ENCODE measurements at regions not wholly inside any gene's neighbourhood (a gene's known extent, or its start where the extent isn't known, plus 50 kb on each side); places are given as distances from the start of the nearest gene placed in this dataset.
A peak's percentile ranks its signal among the peaks of the same experiment; 100 is the strongest.

GRCh38 chr2:157085522-157085921 lies 172.0 kb upstream of the GALNT5 start:
- TF ChIP-seq, protein P1, sequence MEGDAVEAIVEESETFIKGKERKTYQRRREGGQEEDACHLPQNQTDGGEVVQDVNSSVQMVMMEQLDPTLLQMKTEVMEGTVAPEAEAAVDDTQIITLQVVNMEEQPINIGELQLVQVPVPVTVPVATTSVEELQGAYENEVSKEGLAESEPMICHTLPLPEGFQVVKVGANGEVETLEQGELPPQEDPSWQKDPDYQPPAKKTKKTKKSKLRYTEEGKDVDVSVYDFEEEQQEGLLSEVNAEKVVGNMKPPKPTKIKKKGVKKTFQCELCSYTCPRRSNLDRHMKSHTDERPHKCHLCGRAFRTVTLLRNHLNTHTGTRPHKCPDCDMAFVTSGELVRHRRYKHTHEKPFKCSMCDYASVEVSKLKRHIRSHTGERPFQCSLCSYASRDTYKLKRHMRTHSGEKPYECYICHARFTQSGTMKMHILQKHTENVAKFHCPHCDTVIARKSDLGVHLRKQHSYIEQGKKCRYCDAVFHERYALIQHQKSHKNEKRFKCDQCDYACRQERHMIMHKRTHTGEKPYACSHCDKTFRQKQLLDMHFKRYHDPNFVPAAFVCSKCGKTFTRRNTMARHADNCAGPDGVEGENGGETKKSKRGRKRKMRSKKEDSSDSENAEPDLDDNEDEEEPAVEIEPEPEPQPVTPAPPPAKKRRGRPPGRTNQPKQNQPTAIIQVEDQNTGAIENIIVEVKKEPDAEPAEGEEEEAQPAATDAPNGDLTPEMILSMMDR (IDR thresholded peaks at IDR 0.05; ENCODE audit: insufficient read depth, low read depth, low read length, missing control alignments) = no peak
- no peak overlapping the region for H3K4me3 ChIP-seq (ENCODE audit: low read depth, low read length)

DNA sequence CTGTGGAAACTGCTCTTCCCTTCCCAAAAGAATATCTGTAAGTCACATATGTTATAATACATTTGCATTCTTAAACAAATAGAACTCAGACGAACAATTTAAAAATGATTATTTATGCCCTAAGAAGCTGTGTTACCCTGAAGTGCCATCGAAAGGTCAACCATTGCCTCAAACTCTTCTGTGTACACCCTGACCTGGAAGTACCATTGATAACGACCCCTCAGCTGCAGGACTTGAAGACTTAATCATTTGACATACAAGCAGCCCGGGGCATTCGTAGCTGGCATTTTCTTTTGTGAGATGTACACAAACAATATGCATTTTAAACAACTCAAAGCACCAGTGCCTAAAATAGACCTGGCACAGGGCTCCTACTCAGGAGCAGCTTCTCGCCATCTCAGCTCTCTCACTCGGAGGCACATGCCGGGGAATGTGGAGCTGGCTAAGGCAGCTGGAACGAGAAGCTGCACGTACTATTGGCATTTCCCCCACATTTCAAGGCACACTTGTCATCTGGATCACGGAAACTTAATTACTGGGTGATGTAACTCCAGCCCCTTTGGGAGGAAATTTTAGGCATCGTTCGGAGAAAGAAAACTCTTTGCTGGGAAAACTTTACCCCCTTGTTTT lies 170.0 kb upstream of the GALNT5 start:
- no peak overlapping the region for H3K4me3 ChIP-seq (ENCODE audit: low read depth, low read length)
- no peak for DNase-seq (ENCODE audit: low read depth)
- TF ChIP-seq, protein P1 (IDR thresholded peaks at IDR 0.05; ENCODE audit: insufficient read depth, low read depth, low read length, missing control alignments) = no peak

More at GRCh38 chr2:157085522-157085921, 172.0 kb upstream of the GALNT5 start:
- DNase-seq (ENCODE audit: low read depth) = no peak

- DNase-seq (ENCODE audit: low read depth) = no peak
- no peak overlapping the region for H3K4me3 ChIP-seq (ENCODE audit: low read depth, low read length)
- TF ChIP-seq, protein P1 (IDR thresholded peaks at IDR 0.05; ENCODE audit: insufficient read depth, low read depth, low read length, missing control alignments) = no peak
Measured at GRCh38 chr2:157093666-157094065, 163.8 kb upstream of the GALNT5 start.

GRCh38 chr2:157105372-157105771 lies 152.1 kb upstream of the GALNT5 start:
- no peak overlapping the region for H3K4me3 ChIP-seq (ENCODE audit: low read depth, low read length)
- TF ChIP-seq, protein P1 (IDR thresholded peaks at IDR 0.05; ENCODE audit: insufficient read depth, low read depth, low read length, missing control alignments) = no peak
- no peak for DNase-seq (ENCODE audit: low read depth)

- no peak overlapping the region for H3K4me3 ChIP-seq (ENCODE audit: low read depth, low read length)
- TF ChIP-seq, protein P1 (IDR thresholded peaks at IDR 0.05; ENCODE audit: insufficient read depth, low read depth, low read length, missing control alignments) = no peak
- no peak for DNase-seq (ENCODE audit: low read depth)
Measured at GRCh38 chr2:157106950-157107349, 150.6 kb upstream of the GALNT5 start.

DNA sequence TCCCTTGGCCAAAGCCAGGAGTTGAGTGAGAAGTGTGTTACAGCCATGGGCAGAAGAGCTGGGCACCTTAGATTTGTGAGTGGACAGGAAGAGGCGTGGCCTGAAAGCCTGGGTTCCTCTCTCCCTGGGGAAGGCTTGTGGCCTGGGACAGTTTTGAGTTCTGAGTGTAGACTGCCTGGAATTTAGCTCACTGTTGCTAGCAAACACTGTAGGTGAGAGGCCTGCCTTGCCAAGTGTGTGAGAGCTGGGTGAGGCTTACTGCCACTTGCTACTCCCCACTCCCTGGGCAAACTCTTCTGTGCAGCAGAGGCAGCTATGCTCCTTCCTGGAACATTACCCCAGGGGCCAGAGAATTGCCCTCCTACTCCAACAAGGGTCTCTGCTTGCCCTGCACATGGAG lies 150.0 kb upstream of the GALNT5 start:
- DNase-seq (ENCODE audit: low read depth) = no peak
- TF ChIP-seq, protein P1 (IDR thresholded peaks at IDR 0.05; ENCODE audit: insufficient read depth, low read depth, low read length, missing control alignments) = no peak
- no peak overlapping the region for H3K4me3 ChIP-seq (ENCODE audit: low read depth, low read length)

DNA sequence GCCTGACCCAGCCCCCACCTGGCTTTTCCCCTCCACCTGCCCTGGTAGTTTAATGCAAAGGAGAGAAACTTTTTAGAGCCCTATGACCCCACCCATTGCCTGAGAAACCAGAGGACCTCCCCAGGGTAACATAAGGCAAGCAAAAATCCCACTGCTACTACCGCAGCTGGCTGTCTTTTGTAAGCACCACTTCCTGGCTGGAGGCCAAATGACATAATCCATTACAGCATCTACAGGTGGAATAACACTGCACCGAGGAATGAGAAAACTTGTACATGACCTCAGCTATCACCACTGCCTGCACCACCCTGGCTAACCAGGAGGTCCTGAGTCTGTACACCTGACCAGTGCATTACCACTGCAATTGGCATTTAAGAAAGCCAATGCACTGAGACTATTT lies 149.6 kb upstream of the GALNT5 start:
- DNase-seq (ENCODE audit: low read depth) = peak; percentile 25

More for the DNA sequence above, 149.6 kb upstream of the GALNT5 start:
- H3K4me3 ChIP-seq (ENCODE audit: low read depth, low read length) = no peak overlapping the region
- TF ChIP-seq, protein P1 (IDR thresholded peaks at IDR 0.05; ENCODE audit: insufficient read depth, low read depth, low read length, missing control alignments) = no peak

Measured in GM12865 (cell line).